ENCODE measurements at regions not wholly inside any gene's neighbourhood (a gene's known extent, or its start where the extent isn't known, plus 50 kb on each side); places are given as distances from the start of the nearest gene placed in this dataset.
"Not testable (repeated sequence)": the region's sequence is repeated elsewhere in the genome, so short reads cannot be mapped to it uniquely, and the experiment has no call there.

DNA sequence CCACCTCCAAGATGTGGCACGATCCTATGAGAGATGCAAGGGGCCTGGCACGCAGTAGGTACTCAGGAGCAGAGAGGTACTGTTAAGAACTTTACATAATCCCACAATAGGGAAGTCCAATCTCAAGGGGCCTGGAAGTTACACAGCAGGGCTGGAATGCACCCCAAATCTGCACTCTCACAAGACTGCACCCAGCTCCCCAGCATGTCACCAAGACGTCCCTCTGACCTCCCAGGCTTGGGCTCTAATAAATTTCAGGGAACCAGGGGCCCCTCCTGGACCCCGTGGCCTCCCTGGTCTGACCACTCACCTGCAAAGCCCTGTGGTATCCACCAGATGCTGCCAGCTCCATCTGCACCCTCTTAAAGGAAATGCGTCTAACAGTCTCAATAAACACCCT, 94.9 kb downstream of the OAT start:
- DNase-seq: no peak

- no peak for DNase-seq
These were observed 95.5 kb downstream of the OAT start for GRCh38 chr10:124323111-124323725.

- DNase-seq: no peak
These were observed 96.3 kb downstream of the OAT start for GRCh38 chr10:124322191-124322980.

DNA sequence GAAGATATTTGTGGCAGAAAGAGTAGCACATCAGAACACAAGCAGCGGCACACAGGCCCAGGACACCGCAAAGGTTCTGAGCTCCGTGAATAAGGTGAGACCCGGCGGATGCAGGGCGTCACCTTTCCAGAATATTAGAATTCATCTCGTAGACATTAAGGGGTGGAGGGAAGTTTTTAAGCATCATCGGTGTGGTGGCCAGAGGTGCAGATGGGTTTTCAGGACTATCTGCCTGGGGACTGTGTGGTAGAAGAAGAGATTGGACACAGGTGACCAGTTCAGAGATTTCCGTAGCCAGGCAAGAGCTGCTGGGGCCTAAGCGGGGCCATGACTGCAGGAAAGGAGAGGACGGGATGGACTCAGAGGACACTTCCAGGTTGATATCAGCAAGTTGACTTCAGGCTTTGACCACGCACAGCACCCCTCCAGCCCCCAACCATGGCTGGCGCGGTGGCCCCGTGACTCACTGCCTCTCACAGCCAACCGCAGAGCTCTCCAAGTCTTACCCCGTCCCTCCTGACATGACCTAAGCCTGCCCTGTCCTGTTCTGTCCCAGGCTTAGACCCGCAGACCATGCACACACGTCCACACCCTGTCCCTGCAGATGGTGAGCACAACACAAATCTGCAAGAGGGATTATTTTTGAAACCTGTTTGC, 97.2 kb downstream of the OAT start:
- no peak for DNase-seq

GRCh38 chr10:124320778-124321432, 97.8 kb downstream of the OAT start:
- DNase-seq: no peak

DNA sequence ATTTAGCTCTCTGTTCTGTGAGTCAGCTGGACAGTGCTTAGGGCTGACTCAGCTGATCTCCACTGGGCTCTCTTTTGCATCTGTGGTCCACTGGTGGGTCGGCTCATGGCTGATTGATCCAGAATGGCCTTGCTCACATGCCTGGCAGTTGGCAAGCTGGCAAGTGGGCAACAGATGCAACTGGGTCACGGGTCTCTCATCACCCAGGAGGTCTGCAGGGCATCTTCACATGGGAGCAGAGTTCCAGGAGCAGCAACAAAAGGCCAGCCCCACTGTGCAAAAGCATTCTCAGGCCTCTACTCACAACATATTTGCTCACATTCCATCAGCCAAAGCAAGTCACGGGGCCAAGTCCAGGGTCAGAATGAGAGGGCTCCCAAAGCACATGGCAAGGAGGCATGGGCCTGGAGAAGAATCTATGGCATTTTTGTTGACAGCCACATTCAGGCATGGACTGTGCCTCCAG, 98.8 kb downstream of the OAT start:
- DNase-seq: no peak

- DNase-seq: not testable (repeated sequence)
These were observed 99.2 kb downstream of the OAT start for GRCh38 chr10:124319520-124319919.

DNA sequence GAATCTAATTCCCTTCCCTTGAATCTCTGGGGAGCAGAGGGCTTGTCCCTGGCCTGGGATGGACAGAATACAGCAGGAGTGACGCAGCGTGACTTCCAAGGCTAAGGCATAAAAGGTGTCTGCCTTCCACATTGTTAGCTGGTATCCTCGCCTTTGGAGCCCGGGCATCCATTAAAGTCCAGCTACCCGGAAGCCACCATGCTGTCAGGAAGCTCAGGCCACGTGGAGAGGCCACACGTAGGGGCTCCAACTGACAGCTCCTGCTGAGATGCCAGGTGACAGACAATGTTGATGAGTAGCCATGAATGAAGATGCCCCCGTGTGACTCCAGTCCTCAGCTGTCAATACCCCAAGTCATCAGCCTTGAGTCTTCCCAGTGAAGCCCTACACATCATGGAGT, 99.9 kb downstream of the OAT start:
- no peak for DNase-seq

- no peak for DNase-seq
These were observed 100.6 kb downstream of the OAT start for GRCh38 chr10:124318076-124318475.

DNA sequence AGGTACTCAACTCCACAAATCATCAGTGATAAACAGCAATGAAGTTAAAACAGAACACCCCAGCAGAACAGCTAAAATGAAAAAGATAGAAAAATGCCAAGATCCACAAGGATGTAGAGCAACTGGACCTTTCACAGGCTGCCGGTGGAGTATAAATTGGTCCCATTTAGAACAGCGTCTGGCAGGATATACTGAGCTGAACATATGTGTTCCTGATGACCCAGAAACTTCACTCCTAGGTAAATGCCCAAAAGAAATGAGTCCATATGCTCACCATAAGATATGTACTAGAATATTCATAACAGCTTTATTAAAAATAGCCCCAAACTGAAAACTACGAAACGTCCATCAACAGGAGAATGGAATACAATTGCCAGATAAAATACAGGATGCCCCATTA, 102.4 kb downstream of the OAT start:
- DNase-seq: no peak

DNA sequence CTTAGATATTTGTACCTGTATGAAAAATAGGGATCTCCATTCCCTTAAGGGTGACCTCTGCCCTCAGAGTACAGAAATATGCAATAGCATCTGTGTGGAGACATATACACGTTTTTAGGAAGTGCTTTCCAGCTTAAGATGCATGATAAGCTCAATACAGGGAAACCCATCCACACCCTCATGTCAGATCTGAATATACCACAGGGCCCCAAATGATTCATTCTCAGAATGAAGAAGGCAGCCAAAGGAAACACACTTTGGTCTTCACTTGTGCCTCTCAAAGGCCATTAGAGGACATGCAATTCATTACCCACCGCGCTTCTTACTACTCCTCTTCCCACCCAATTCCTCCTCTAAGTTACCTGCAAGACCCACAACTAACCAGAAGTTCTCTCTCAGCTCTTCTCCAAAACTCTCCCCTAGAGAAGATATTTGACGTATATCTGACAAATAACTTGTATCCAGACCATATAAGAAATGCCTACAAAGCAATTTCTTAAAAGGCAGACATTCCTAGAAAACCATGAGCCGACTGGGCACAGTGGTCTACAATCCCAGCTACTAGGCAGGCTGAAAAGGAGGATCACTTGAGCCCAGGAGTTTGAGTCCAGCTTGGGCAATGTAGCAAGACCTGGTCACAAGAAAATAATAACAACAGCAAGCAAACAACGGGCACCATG, 103.0 kb downstream of the OAT start:
- no peak for DNase-seq

- no peak for DNase-seq
These were observed 105.3 kb downstream of the OAT start for GRCh38 chr10:124313374-124313773.

- no peak for DNase-seq
These were observed 109.9 kb downstream of the OAT start for GRCh38 chr10:124308811-124309210.

DNA sequence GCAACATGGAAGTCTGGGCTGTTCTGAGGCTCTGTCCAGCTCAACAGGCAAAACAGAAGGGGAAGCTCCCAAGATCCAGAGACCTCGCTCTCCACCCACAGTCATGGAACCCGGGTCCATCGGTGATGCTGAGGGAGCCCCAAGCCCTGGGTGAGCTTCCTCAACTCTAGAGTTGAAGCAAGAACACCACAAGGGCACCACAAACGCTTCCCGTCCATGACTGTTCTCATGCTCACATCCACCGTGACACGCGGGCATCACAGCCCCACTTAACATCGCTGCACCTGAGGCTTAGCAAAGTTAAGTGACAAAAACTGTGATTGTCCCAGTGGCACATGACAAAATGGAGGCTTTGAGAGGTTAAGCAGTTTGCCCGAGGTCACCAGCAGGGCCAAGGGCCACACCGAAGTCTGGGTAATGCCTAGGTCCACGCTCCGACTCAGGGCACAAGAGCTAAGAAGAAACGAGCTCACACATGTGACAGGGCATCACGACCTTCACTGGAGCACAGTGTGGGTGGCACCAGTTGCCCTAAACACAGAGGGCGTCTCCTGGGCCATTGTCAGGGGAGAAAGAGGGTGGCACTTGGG, 110.6 kb downstream of the OAT start:
- no peak for DNase-seq

DNA sequence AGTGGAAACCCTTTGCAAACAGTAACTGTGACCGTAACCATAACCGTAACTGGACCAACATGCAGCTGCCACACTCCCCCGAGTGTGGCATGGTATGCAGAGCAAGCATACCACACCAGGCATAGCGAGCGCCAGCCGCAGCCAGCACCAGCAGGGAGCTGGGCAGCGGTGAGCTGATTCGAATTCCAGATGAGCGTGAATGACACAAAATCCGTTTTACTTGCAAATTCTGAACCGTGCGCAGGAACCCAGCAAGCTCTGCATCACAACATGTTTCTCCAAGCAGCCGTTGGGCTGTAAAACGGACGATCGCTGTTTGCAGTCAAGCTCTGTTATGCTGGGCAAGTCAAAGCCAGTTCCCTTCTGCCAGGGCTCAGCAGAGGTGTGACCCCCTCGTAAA, 111.1 kb downstream of the OAT start:
- no peak for DNase-seq

- DNase-seq: no peak
These were observed 111.8 kb downstream of the OAT start for GRCh38 chr10:124306922-124307371.

GRCh38 chr10:124306520-124306919, 112.2 kb downstream of the OAT start:
- DNase-seq: no peak

DNA sequence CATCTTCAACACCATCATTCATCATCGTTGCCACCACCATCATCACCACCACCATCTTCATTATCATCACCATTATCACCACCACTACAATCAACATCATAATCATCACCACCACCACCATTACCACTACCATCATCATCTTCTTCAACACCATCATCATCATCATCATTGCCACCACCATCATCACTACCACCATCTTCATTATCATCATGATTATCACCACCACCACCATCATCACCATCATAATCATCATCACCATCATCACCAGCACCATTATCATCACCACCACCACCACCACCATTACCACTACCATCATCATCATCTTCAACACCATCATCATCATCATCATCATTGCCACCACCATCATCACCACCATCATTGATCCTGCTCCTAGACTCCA, 112.7 kb downstream of the OAT start:
- no peak for DNase-seq

DNA sequence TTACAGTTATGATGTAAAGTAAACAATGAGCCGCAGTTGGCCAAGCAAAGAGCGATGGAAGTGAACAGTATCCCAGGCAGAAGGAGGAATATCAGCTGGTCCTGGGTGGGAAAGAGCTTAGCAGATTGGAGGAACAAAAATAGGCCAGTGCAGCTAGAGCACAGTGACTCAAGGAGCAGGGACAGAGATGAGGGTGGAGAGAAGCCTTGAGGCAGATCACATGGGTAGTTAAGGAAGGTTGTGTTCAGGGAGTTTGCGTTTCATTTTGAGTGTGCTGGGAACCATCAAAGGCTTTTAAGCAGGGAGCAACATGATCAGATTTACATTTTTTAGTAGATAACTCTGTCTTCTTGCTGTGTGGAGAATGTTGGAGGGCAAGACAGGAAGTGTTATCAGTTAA, 113.6 kb downstream of the OAT start:
- no peak for DNase-seq

DNA sequence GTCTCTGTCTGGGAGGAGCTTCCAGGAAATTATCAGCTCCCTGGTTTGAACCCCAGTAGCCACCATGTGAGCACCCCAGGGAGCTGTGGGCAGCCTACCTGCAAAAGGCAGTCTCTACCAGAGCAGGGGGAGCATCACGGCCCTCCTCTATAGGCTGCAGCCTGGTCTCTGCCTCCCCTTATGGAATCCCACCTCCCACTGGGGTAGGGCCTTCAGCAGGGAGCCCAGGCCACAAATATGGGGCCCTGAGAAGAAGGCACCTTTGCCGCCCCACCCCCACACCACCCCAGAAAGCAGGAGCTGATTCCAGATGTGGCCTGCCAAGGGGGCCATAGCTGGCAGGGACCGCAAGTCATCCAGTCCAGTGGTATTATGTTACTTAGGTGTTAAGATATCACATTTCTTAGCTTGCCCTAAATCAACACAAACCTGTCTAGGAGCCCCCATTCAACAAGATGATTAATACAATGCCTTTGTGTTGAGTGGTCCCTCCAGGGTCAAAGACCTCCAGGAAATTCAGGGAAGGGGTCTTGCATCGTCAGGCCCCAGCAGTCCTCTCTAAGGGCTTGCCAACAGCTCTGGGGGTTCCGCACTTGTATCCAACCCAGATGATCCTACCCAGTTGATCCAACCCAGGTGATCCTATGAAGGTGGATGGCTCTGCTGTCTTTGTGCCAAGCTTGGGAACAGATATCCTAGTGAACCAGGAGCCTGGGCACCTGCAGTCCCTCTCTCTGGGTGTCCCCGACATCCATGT, 114.9 kb downstream of the OAT start:
- no peak for DNase-seq

- no peak for DNase-seq
These were observed 115.7 kb downstream of the OAT start for GRCh38 chr10:124302951-124303505.

Measured in NCI-H2171 (cell line).